ENCODE measurements at regions not wholly inside any gene's neighbourhood (a gene's known extent, or its start where the extent isn't known, plus 50 kb on each side); places are given as distances from the start of the nearest gene placed in this dataset.

DNA sequence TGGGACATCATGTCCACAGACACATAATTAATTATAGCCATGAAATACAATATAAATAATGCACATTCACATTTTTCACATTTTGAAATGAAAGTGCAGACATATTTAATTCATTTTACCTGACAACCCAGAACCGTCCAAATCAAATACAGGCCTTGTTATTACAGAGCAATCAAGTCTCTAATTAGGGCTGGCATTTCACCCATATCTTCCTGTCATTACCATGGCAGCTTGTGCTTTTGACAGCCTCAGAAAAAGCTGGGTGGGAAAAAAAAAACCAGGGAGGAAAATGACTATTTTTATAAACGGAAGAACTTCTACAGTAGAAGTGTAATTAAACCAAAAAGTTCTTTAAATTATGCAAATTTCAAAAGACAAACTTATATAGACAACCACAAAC is 436.4 kb downstream of the FBXO15 start:
- no peak for ATAC-seq
- Mint-ChIP-seq H3K27me3 (ENCODE audit: insufficient read depth, low read depth, poor library complexity) (no peaks in the 10 kb centered on the region), H3K9me3 (no peaks in the 10 kb centered on the region), H3K36me3 (ENCODE audit: low read depth) (no peaks in the 10 kb centered on the region), H3K4me3 (no peak overlapping the region), H3K4me1 (no peaks in the 10 kb centered on the region; the same call in 2 of the 3 replicates), H3K27ac (no peak overlapping the region)
- H3F3A ChIP-seq (replicated peaks; ENCODE audit: low read depth), result no peaks in the 10 kb centered on the region
- H2AFZ ChIP-seq, result no peak overlapping the region
- no peaks in the 10 kb centered on the region for H3K27me3 ChIP-seq (ENCODE audit: insufficient read depth)
- DNase-seq (ENCODE audit: low spot score), result no peak
- no peak overlapping the region for H3K27ac ChIP-seq (ENCODE audit: low read depth)
- TF ChIP-seq, protein P1, sequence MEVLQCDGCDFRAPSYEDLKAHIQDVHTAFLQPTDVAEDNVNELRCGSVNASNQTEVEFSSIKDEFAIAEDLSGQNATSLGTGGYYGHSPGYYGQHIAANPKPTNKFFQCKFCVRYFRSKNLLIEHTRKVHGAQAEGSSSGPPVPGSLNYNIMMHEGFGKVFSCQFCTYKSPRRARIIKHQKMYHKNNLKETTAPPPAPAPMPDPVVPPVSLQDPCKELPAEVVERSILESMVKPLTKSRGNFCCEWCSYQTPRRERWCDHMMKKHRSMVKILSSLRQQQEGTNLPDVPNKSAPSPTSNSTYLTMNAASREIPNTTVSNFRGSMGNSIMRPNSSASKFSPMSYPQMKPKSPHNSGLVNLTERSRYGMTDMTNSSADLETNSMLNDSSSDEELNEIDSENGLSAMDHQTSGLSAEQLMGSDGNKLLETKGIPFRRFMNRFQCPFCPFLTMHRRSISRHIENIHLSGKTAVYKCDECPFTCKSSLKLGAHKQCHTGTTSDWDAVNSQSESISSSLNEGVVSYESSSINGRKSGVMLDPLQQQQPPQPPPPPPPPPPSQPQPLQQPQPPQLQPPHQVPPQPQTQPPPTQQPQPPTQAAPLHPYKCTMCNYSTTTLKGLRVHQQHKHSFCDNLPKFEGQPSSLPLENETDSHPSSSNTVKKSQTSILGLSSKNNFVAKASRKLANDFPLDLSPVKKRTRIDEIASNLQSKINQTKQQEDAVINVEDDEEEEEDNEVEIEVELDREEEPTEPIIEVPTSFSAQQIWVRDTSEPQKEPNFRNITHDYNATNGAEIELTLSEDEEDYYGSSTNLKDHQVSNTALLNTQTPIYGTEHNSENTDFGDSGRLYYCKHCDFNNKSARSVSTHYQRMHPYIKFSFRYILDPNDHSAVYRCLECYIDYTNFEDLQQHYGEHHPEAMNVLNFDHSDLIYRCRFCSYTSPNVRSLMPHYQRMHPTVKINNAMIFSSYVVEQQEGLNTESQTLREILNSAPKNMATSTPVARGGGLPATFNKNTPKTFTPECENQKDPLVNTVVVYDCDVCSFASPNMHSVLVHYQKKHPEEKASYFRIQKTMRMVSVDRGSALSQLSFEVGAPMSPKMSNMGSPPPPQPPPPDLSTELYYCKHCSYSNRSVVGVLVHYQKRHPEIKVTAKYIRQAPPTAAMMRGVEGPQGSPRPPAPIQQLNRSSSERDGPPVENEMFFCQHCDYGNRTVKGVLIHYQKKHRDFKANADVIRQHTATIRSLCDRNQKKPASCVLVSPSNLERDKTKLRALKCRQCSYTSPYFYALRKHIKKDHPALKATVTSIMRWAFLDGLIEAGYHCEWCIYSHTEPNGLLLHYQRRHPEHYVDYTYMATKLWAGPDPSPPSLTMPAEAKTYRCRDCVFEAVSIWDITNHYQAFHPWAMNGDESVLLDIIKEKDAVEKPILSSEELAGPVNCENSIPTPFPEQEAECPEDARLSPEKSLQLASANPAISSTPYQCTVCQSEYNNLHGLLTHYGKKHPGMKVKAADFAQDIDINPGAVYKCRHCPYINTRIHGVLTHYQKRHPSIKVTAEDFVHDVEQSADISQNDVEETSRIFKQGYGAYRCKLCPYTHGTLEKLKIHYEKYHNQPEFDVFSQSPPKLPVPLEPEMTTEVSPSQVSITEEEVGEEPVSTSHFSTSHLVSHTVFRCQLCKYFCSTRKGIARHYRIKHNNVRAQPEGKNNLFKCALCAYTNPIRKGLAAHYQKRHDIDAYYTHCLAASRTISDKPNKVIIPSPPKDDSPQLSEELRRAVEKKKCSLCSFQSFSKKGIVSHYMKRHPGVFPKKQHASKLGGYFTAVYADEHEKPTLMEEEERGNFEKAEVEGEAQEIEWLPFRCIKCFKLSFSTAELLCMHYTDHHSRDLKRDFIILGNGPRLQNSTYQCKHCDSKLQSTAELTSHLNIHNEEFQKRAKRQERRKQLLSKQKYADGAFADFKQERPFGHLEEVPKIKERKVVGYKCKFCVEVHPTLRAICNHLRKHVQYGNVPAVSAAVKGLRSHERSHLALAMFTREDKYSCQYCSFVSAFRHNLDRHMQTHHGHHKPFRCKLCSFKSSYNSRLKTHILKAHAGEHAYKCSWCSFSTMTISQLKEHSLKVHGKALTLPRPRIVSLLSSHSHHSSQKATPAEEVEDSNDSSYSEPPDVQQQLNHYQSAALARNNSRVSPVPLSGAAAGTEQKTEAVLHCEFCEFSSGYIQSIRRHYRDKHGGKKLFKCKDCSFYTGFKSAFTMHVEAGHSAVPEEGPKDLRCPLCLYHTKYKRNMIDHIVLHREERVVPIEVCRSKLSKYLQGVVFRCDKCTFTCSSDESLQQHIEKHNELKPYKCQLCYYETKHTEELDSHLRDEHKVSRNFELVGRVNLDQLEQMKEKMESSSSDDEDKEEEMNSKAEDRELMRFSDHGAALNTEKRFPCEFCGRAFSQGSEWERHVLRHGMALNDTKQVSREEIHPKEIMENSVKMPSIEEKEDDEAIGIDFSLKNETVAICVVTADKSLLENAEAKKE (CRISPR knock-in tag; IDR thresholded peaks at IDR 0.05), result no peak
- TF ChIP-seq, protein P2, sequence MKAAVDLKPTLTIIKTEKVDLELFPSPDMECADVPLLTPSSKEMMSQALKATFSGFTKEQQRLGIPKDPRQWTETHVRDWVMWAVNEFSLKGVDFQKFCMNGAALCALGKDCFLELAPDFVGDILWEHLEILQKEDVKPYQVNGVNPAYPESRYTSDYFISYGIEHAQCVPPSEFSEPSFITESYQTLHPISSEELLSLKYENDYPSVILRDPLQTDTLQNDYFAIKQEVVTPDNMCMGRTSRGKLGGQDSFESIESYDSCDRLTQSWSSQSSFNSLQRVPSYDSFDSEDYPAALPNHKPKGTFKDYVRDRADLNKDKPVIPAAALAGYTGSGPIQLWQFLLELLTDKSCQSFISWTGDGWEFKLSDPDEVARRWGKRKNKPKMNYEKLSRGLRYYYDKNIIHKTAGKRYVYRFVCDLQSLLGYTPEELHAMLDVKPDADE (IDR thresholded peaks at IDR 0.05), result no peak
- TF ChIP-seq, protein P3, sequence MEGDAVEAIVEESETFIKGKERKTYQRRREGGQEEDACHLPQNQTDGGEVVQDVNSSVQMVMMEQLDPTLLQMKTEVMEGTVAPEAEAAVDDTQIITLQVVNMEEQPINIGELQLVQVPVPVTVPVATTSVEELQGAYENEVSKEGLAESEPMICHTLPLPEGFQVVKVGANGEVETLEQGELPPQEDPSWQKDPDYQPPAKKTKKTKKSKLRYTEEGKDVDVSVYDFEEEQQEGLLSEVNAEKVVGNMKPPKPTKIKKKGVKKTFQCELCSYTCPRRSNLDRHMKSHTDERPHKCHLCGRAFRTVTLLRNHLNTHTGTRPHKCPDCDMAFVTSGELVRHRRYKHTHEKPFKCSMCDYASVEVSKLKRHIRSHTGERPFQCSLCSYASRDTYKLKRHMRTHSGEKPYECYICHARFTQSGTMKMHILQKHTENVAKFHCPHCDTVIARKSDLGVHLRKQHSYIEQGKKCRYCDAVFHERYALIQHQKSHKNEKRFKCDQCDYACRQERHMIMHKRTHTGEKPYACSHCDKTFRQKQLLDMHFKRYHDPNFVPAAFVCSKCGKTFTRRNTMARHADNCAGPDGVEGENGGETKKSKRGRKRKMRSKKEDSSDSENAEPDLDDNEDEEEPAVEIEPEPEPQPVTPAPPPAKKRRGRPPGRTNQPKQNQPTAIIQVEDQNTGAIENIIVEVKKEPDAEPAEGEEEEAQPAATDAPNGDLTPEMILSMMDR (conservative IDR thresholded peaks at IDR 0.05; ENCODE audit: low read depth in 2 of 2), result no peak
- TF ChIP-seq STAT1 (IDR thresholded peaks at IDR 0.05; ENCODE audit: unreplicated experiment) (no peak), POLR2AphosphoS5 (IDR thresholded peaks at IDR 0.05; ENCODE audit: low read depth) (no peak), CREB1 (CRISPR knock-in tag; IDR thresholded peaks at IDR 0.05; ENCODE audit: low read depth) (no peak), EZH2phosphoT487 (IDR thresholded peaks at IDR 0.05; ENCODE audit: unreplicated experiment) (no peak), ZNF331 (CRISPR knock-in tag; IDR thresholded peaks at IDR 0.05; ENCODE audit: low read depth) (no peak), EZH2 (IDR thresholded peaks at IDR 0.05; ENCODE audit: low read depth, unreplicated experiment) (no peak), JUNB (IDR thresholded peaks at IDR 0.05; ENCODE audit: unreplicated experiment) (no peak), NANOG (IDR thresholded peaks at IDR 0.05; ENCODE audit: borderline replicate concordance) (no peak), ZNF114 (CRISPR knock-in tag; IDR thresholded peaks at IDR 0.05) (no peak)
- TF ChIP-seq, protein P4, sequence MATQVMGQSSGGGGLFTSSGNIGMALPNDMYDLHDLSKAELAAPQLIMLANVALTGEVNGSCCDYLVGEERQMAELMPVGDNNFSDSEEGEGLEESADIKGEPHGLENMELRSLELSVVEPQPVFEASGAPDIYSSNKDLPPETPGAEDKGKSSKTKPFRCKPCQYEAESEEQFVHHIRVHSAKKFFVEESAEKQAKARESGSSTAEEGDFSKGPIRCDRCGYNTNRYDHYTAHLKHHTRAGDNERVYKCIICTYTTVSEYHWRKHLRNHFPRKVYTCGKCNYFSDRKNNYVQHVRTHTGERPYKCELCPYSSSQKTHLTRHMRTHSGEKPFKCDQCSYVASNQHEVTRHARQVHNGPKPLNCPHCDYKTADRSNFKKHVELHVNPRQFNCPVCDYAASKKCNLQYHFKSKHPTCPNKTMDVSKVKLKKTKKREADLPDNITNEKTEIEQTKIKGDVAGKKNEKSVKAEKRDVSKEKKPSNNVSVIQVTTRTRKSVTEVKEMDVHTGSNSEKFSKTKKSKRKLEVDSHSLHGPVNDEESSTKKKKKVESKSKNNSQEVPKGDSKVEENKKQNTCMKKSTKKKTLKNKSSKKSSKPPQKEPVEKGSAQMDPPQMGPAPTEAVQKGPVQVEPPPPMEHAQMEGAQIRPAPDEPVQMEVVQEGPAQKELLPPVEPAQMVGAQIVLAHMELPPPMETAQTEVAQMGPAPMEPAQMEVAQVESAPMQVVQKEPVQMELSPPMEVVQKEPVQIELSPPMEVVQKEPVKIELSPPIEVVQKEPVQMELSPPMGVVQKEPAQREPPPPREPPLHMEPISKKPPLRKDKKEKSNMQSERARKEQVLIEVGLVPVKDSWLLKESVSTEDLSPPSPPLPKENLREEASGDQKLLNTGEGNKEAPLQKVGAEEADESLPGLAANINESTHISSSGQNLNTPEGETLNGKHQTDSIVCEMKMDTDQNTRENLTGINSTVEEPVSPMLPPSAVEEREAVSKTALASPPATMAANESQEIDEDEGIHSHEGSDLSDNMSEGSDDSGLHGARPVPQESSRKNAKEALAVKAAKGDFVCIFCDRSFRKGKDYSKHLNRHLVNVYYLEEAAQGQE (IDR thresholded peaks at IDR 0.05; ENCODE audit: unreplicated experiment), result no peak
- H4K20me1 ChIP-seq (replicated peaks; ENCODE audit: insufficient read depth), result no peaks in the 10 kb centered on the region
- H3K4me2 ChIP-seq, result no peak overlapping the region
- no peaks in the 10 kb centered on the region for H3K36me3 ChIP-seq (ENCODE audit: insufficient read depth)
- H3K4me1 ChIP-seq (ENCODE audit: insufficient read depth), result no peaks in the 10 kb centered on the region
- H3K79me2 ChIP-seq (replicated peaks; ENCODE audit: insufficient read depth), result no peaks in the 10 kb centered on the region
- peaks cover 5% of the 10 kb centered on the region for H3K9me2 ChIP-seq (ENCODE audit: insufficient read depth)
- H3K4me3 ChIP-seq, result no peak overlapping the region

Measured in GM23338 (cell line).